ENCODE measurements at regions not wholly inside any gene's neighbourhood (a gene's known extent, or its start where the extent isn't known, plus 50 kb on each side); places are given as distances from the start of the nearest gene placed in this dataset.

GRCh38 chr2:14702258-14702657 lies 69.7 kb downstream of the LRATD1 start:
- no peak for TF ChIP-seq GATA2 (IDR thresholded peaks at IDR 0.05; ENCODE audit: low read depth, low read length)
- no peak for TF ChIP-seq GATA3 (IDR thresholded peaks at IDR 0.05; ENCODE audit: low read depth, low read length)

Data from SH-SY5Y (cell line).